ENCODE measurements at regions not wholly inside any gene's neighbourhood (a gene's known extent, or its start where the extent isn't known, plus 50 kb on each side); places are given as distances from the start of the nearest gene placed in this dataset.

- DNase-seq (ENCODE audit: low spot score), result no peak
Measured at GRCh38 chr10:4581929-4582328, 244.1 kb upstream of the AKR1E2 start.

- no peak for DNase-seq (ENCODE audit: low spot score)
Measured at GRCh38 chr10:4579844-4580243, 246.2 kb upstream of the AKR1E2 start.

DNA sequence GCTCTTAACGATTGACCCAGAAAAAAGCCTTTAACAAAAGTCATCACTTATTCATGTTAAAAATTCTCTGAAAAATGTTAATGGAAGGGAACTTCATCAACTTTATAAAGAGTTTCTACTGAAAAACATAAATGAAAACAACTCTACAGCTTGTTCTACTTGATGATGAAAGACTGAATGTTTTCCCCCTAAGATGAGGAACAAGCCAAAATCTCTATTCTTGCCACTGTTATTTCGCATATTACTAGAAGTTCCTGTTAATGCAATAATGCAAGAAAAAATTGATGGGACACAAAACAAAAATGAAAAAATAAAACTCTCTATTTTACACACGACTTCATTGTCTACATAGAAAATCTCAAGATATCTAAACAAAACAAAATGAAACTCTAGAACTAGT, 249.8 kb upstream of the AKR1E2 start:
- DNase-seq (ENCODE audit: low spot score), result no peak

DNA sequence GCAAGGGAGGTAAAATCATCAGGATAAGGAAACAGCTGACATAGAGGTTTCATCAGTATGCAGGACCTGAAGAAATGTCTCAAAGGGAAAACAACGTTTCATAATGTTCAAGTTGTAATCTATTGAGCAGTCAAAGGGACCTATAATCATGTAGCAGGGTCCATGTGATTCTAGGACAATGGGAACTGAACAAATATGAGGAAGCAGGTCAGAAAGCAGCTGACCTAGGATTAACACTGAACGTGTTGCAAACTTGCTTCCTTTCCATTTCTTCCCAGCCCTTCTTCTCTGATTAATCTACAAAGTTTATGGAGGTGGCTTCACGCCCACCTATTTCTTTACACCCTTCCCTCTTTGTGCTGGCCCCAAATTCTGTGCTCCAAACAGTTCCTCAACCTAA, 256.9 kb upstream of the AKR1E2 start:
- no peak for DNase-seq (ENCODE audit: low spot score)

GRCh38 chr10:4568731-4569130, 257.3 kb upstream of the AKR1E2 start:
- DNase-seq (ENCODE audit: low spot score), result no peak

DNA sequence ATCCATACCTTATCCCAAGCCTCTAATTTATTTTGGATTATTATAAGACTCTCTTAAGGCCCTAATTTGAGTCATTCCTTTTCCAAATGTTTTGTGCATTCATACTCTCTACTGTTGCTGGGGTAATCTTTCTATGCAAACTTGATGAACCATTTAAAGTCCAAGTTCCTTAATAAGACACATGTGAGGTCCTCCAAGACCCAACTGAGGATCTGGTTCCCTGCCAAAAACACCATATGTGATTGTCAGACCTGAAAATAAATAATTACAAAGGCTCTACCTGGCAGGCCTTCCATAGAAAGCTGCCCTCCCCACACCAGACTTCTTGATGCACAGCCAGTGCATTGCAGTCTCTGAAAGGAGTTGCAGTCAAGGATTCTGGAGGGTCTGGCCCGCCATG, 257.9 kb upstream of the AKR1E2 start:
- DNase-seq (ENCODE audit: low spot score), result no peak

DNA sequence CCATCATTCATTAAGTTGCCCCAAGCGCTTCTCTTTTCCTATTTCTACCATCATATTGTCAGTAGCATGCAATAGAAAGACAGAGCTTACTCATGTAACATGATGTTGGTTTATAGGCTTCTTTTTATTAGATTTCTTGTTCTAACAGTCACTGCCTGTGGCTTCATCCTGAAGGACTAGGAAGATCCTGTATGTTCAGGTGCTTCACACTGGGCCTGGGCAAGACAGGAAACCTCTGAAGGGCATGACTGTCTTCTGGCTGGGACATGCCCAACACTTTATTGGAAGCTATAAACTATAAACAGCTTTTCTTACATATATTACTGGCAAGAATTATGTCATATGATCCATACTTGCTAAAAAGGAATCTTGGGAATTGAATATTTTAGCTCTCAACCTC, 258.4 kb upstream of the AKR1E2 start:
- no peak for DNase-seq (ENCODE audit: low spot score)

- DNase-seq (ENCODE audit: low spot score), result no peak
Measured at GRCh38 chr10:4566011-4566410, 260.0 kb upstream of the AKR1E2 start.

GRCh38 chr10:4561296-4561695, 264.7 kb upstream of the AKR1E2 start:
- DNase-seq (ENCODE audit: low spot score), result no peak

GRCh38 chr10:4557469-4557868, 268.5 kb upstream of the AKR1E2 start:
- DNase-seq (ENCODE audit: low spot score), result no peak

GRCh38 chr10:4556527-4556926, 269.5 kb upstream of the AKR1E2 start:
- no peak for DNase-seq (ENCODE audit: low spot score)

- no peak for DNase-seq (ENCODE audit: low spot score)
Measured at GRCh38 chr10:4555920-4556319, 270.1 kb upstream of the AKR1E2 start.

DNA sequence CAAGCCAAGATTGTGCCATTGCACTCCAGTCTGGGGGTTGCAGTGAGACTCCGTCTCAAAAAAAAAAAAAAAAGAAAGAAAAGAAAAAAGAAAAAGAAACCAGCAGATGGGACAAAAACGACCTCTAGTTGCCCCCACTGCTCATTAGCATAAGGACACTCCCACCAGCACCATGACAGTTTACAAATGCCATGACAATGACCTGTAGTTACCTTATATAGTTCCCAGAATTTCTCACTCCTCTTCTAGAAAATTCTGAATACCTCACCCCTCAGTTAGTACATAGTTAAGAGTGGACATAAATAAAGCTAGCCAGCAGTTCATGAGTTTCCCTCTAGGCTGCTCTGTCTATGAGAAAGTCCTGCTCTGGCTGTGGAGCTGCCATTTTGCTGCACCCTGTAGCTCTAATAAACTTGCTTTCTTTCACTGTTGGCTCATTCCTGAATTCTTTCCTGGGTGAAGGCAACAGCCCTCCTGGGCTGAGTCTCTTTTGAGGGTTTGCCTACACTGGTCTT, 276.8 kb upstream of the AKR1E2 start:
- no peak for DNase-seq (ENCODE audit: low spot score)

DNA sequence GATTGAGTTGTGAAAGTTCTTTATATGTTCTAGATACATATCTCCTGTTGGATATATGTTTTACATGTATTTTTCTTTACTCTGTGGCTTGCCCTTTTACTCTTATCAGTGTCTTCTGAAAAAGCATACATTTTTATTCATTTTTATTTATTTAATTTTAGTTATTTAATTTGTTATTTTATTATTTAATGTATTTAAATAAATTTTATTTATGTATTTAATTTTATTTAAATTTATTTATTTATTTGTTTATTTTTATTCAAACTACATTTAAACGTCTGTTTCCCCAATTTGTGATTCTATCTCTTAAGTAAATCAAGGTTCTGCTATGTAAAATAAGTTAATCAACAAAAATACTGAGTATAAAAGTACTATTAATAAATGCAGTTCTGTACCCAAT, 279.1 kb upstream of the AKR1E2 start:
- DNase-seq (ENCODE audit: low spot score), result no peak

DNA sequence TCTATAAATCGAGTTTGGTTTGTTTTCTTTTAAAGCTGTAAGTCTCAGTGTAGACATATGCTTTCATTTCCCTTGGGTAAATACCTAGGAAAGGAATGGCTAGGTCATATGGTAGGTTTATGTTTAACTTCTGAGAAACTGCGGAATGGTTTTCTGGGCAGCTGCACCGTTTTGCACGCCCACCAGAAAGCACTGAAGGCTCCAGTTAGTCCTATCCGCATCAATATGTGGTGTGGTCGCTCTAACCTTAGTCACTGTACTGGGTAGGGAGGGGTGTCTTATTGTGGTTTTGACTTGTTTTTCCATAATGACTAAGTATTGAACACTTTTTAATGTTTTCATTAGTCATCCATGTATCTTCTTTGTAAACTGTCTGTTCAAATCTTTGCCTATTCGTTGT, 279.5 kb upstream of the AKR1E2 start:
- no peak for DNase-seq (ENCODE audit: low spot score)

DNA sequence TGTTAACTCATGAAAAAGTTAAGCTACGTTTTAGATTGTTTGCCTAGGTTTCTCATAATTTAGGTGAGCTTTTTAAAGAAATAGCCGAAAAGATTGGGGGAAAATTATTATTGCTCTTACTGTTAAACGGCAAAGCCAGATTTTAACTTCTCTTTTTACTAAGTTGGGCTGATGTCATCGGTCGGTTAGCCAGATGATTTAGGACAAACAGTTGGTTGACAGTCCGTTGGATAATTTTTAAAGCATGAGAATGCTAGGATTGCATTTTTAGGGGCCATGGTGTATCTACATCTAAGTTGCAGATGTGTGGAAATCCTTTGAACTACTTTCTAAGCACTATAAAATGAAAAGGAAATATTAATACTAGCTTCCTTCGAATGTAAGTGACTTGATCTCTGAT, 280.9 kb upstream of the AKR1E2 start:
- no peak for DNase-seq (ENCODE audit: low spot score)

- no peak for DNase-seq (ENCODE audit: low spot score)
Measured at GRCh38 chr10:4543938-4544533, 282.0 kb upstream of the AKR1E2 start.

GRCh38 chr10:4541292-4541691, 284.7 kb upstream of the AKR1E2 start:
- DNase-seq (ENCODE audit: low spot score), result no peak

GRCh38 chr10:4538016-4538415, 288.0 kb upstream of the AKR1E2 start:
- no peak for DNase-seq (ENCODE audit: low spot score)

- no peak for DNase-seq (ENCODE audit: low spot score)
Measured at GRCh38 chr10:4535521-4535920, 290.5 kb upstream of the AKR1E2 start.

DNA sequence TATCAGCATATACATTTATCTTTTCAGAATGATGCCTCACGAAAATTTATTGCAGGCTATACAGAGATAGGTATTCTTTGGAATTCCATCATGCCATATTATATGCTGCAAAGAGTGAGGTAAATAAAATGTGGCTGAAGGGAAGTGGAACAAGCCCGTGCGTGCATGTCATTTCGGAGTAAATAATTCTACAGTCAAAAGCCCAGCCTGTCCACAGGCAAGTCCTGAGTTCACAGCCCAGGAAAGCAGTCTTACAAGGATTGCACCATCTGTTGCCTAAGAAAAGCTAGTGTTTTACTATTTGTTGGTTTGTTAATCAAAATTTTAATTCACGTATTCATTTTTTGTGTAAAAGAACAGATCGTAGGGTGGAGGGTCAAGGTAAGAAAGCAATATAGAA, 292.4 kb upstream of the AKR1E2 start:
- DNase-seq (ENCODE audit: low spot score), result no peak

DNA sequence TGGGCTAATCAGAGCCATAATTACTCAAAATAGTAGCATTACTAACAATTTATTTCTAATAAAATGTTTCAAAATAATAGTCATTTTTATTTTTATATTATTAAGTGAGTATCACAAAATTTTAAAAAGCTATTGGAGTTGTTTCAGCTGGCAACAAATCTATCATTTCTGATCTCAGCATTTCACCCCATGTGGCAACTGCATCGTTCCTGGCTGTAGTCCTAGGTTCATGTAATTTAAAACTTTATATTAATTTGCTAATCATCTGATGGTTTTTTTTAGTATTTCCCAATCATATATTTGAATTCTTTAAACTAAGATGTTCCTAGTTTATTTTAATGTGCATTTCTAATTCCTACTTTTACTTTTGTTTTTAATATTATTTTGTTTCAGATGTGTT, 293.0 kb upstream of the AKR1E2 start:
- no peak for DNase-seq (ENCODE audit: low spot score)

DNA sequence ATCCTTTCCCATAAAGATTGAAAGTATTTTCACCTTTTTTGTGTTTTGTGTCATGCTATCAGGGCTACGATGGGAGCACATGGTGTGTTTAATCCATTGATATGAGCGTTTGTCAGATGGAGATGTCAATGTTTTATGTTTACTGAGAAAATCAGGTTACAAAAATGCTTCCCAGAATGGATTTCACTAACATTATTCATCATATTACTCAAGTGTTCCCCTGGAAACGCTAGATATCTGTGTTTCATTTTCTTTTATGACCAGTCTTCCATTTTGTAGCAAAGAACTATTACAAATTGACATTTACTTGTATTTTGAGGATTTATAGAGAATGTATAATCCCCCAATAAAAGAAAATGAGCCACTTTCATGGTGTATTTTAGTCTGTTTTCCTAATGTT, 293.5 kb upstream of the AKR1E2 start:
- DNase-seq (ENCODE audit: low spot score), result no peak

DNA sequence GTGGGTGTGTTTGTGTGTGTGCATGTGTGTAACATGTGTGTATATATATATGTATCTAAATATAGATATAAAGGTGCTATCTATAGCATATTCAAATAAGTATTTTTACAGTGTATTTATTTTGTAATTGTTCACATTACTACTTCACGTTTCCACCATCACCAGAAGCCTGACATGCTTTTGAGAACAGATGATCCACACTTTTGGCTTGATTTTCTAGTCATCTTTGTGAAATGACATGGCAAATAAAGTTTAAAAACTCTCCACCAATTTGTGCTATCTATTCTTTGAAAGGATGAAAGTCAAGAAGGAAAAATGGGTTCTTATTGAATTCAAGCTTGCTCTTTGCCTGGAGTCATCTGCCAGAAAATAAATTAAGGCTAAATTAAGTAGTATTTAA, 294.0 kb upstream of the AKR1E2 start:
- DNase-seq (ENCODE audit: low spot score), result no peak

GRCh38 chr10:4529266-4529665, 296.7 kb upstream of the AKR1E2 start:
- DNase-seq (ENCODE audit: low spot score), result no peak
